ENCODE measurements at regions not wholly inside any gene's neighbourhood (a gene's known extent, or its start where the extent isn't known, plus 50 kb on each side); places are given as distances from the start of the nearest gene placed in this dataset.
"Not testable (repeated sequence)": the region's sequence is repeated elsewhere in the genome, so short reads cannot be mapped to it uniquely, and the experiment has no call there.

DNA sequence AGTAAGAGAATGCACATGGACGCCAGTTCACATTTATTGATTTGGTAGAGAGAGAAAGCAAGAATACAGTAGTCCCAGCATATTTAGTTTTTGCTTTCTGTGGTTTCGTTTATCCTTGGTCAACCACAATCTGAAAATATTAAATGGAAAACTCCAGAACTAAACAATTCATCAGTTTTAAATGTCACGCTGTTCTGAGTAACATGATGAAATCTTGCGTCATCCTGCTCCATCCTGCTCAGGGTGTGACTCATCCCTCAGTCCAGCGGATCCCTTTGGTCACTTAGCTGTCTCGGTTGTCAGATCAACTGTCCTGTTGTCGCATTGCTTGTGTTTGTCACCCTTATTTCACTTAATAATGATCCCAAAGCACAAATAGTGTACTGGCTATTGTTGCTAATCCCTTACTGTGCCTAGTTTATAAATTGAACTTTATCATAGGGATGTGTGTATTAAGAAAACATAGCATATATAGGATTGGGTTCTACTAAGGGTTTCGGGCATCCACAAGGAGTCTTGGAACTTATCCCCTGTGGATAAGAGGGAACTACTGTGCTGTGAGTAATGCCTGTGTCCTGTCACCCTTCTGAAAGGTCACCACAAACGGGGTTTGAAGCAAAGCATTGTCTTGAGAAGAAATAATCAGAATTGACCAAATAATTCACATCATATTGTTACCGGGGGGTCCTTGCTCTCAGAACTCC, 73.6 kb downstream of the OTUD1 start:
- no peak overlapping the region for H2BK15ac ChIP-seq (ENCODE audit: low read length)
- H3K36me3 ChIP-seq (replicated peaks in 1 of 2; ENCODE audit: control insufficient read depth in 2 of 2, insufficient read depth in 2 of 2, low read length in 2 of 2): no peaks in the 10 kb centered on the region
- H3K18ac ChIP-seq (ENCODE audit: low read length): no peak overlapping the region
- H3K79me1 ChIP-seq (ENCODE audit: low read depth, low read length): no peaks in the 10 kb centered on the region
- no peak overlapping the region for H3K4me2 ChIP-seq (ENCODE audit: insufficient read depth, low read length, poor library complexity, severe bottlenecking)
- no peak overlapping the region for H3K4me3 ChIP-seq (ENCODE audit: low read length in 2 of 2)
- no peaks in the 10 kb centered on the region for H3K9me3 ChIP-seq (replicated peaks in 1 of 2; ENCODE audit: control insufficient read depth in 2 of 2, insufficient read depth in 1 of 2, low read depth in 1 of 2, low read length in 2 of 2)
- no peaks in the 10 kb centered on the region for H3K4me1 ChIP-seq (ENCODE audit: control insufficient read depth in 2 of 2, insufficient read depth in 1 of 2, low read depth in 1 of 2, low read length in 2 of 2)
- H4K8ac ChIP-seq (ENCODE audit: low read depth, low read length): no peak overlapping the region
- no peaks in the 10 kb centered on the region for H3K27me3 ChIP-seq (ENCODE audit: control insufficient read depth in 3 of 3, insufficient read depth in 3 of 3, low read depth in 1 of 3, low read length in 3 of 3)
- WGBS, 2 donors (ENCODE audit: extremely low coverage in 2 of 2, insufficient read length in 2 of 2, insufficient replicate concordance in 1 of 2): no CpG with 5 or more reads among the region's 10 CpGs
- DNase-seq (ENCODE audit: low spot score): no peak
- no peak overlapping the region for H3K27ac ChIP-seq (replicated peaks; ENCODE audit: low read length)
- no peak overlapping the region for H2BK120ac ChIP-seq (ENCODE audit: low read depth, low read length)
- no peak overlapping the region for H2BK12ac ChIP-seq (ENCODE audit: low read length)
- H2AFZ ChIP-seq (ENCODE audit: low read length): no peak overlapping the region
- no peak overlapping the region for H4K91ac ChIP-seq (ENCODE audit: low read depth, low read length, poor library complexity)
- H3K23ac ChIP-seq (ENCODE audit: low read depth, low read length, poor library complexity): no peak overlapping the region
- H3K9ac ChIP-seq (ENCODE audit: low read depth, low read length, poor library complexity): no peak overlapping the region
- no peak overlapping the region for H3K4ac ChIP-seq (ENCODE audit: low read length)
- H2AK5ac ChIP-seq (ENCODE audit: low read depth, low read length): no peak overlapping the region
- no peak overlapping the region for H2BK5ac ChIP-seq (ENCODE audit: low read length)
- H3K14ac ChIP-seq (ENCODE audit: low read length): no peak overlapping the region

DNA sequence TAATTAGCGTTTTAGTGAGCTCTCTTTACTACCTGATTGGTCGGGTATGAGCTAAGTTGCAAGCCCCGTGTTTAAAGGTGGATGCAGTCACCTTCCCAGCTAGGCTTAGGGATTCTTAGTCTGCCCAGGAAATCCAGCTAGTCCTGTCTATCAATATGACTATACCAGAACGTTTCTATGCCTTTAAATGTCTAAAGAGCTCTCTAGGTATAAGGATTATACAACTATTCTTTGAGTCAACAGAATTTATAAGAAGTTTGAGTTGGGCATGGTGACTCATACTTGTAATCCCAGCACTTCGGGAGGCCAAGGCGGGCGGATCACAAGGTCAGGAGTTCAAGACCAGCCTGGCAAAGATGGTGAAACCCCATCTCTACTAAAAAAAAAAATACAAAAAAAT, 74.7 kb downstream of the OTUD1 start:
- H3K4me1 ChIP-seq (ENCODE audit: control insufficient read depth in 2 of 2, insufficient read depth in 1 of 2, low read depth in 1 of 2, low read length in 2 of 2); H3K14ac ChIP-seq (ENCODE audit: low read length); H2BK120ac ChIP-seq (ENCODE audit: low read depth, low read length); DNase-seq (ENCODE audit: low spot score); H3K4ac ChIP-seq (ENCODE audit: low read length); H4K91ac ChIP-seq (ENCODE audit: low read depth, low read length, poor library complexity); H4K8ac ChIP-seq (ENCODE audit: low read depth, low read length); H2BK15ac ChIP-seq (ENCODE audit: low read length); H2BK5ac ChIP-seq (ENCODE audit: low read length); H2AK5ac ChIP-seq (ENCODE audit: low read depth, low read length); H2BK12ac ChIP-seq (ENCODE audit: low read length); H2AFZ ChIP-seq (ENCODE audit: low read length); H3K4me3 ChIP-seq (ENCODE audit: low read length in 2 of 2); H3K27ac ChIP-seq (replicated peaks; ENCODE audit: low read length); H3K18ac ChIP-seq (ENCODE audit: low read length); H3K27me3 ChIP-seq (ENCODE audit: control insufficient read depth in 3 of 3, insufficient read depth in 3 of 3, low read depth in 1 of 3, low read length in 3 of 3); H3K9ac ChIP-seq (ENCODE audit: low read depth, low read length, poor library complexity); H3K79me1 ChIP-seq (ENCODE audit: low read depth, low read length); H3K9me3 ChIP-seq (replicated peaks in 1 of 2; ENCODE audit: control insufficient read depth in 2 of 2, insufficient read depth in 1 of 2, low read depth in 1 of 2, low read length in 2 of 2); H3K36me3 ChIP-seq (replicated peaks in 1 of 2; ENCODE audit: control insufficient read depth in 2 of 2, insufficient read depth in 2 of 2, low read length in 2 of 2); H3K23ac ChIP-seq (ENCODE audit: low read depth, low read length, poor library complexity); H3K4me2 ChIP-seq (ENCODE audit: insufficient read depth, low read length, poor library complexity, severe bottlenecking): not testable (repeated sequence)
- WGBS, 2 donors (ENCODE audit: extremely low coverage in 2 of 2, insufficient read length in 2 of 2, insufficient replicate concordance in 1 of 2): no CpG with 5 or more reads among the region's 7 CpGs

GRCh38 chr10:23514321-23514720, 75.4 kb downstream of the OTUD1 start:
- WGBS, 2 donors (ENCODE audit: extremely low coverage in 2 of 2, insufficient read length in 2 of 2, insufficient replicate concordance in 1 of 2): no CpG with 5 or more reads among the region's 4 CpGs
- Histone ChIP-seq H3K27ac (replicated peaks; ENCODE audit: low read length) (no peak overlapping the region), H2BK120ac (ENCODE audit: low read depth, low read length) (no peak overlapping the region), H3K79me1 (ENCODE audit: low read depth, low read length) (no peaks in the 10 kb centered on the region), H3K9me3 (replicated peaks in 1 of 2; ENCODE audit: control insufficient read depth in 2 of 2, insufficient read depth in 1 of 2, low read depth in 1 of 2, low read length in 2 of 2) (no peaks in the 10 kb centered on the region), H2BK5ac (ENCODE audit: low read length) (no peak overlapping the region), H3K23ac (ENCODE audit: low read depth, low read length, poor library complexity) (no peak overlapping the region), H2AFZ (ENCODE audit: low read length) (no peak overlapping the region), H4K8ac (ENCODE audit: low read depth, low read length) (no peak overlapping the region), H3K4me2 (ENCODE audit: insufficient read depth, low read length, poor library complexity, severe bottlenecking) (no peak overlapping the region), H3K18ac (ENCODE audit: low read length) (no peak overlapping the region), H3K9ac (ENCODE audit: low read depth, low read length, poor library complexity) (no peak overlapping the region), H3K36me3 (replicated peaks in 1 of 2; ENCODE audit: control insufficient read depth in 2 of 2, insufficient read depth in 2 of 2, low read length in 2 of 2) (no peaks in the 10 kb centered on the region), H3K27me3 (ENCODE audit: control insufficient read depth in 3 of 3, insufficient read depth in 3 of 3, low read depth in 1 of 3, low read length in 3 of 3) (no peaks in the 10 kb centered on the region), H3K4ac (ENCODE audit: low read length) (no peak overlapping the region), H3K4me1 (ENCODE audit: control insufficient read depth in 2 of 2, insufficient read depth in 1 of 2, low read depth in 1 of 2, low read length in 2 of 2) (no peaks in the 10 kb centered on the region), H3K14ac (ENCODE audit: low read length) (no peak overlapping the region), H2BK12ac (ENCODE audit: low read length) (no peak overlapping the region), H2BK15ac (ENCODE audit: low read length) (no peak overlapping the region), H3K4me3 (ENCODE audit: low read length in 2 of 2) (no peak overlapping the region), H4K91ac (ENCODE audit: low read depth, low read length, poor library complexity) (no peak overlapping the region), H2AK5ac (ENCODE audit: low read depth, low read length) (no peak overlapping the region)
- DNase-seq (ENCODE audit: low spot score): no peak

DNA sequence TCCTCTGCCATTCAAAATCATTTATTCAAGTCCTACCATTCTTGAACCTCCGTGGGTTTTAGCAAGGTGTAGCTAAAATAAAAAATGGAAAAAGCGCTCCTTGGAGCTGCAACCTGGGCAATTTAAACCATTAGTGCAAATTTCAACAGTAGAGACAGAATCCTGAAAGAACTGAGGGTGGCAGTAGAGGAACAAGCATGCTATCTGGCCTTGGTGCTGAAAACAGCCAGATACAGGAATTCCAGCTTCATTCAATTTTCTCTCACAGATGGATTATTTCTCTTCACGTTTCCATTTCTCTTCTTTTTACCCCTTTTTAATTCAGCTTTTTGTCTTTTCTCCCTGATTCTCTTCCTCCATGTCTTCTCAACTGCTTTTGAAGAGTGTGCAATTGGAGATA, 77.7 kb downstream of the OTUD1 start:
- H3K23ac ChIP-seq (ENCODE audit: low read depth, low read length, poor library complexity): no peak overlapping the region
- H2AK5ac ChIP-seq (ENCODE audit: low read depth, low read length): no peak overlapping the region
- no peak overlapping the region for H2BK15ac ChIP-seq (ENCODE audit: low read length)
- no peak overlapping the region for H3K18ac ChIP-seq (ENCODE audit: low read length)
- peak; percentile 9 for DNase-seq (ENCODE audit: low spot score)
- no peak overlapping the region for H4K91ac ChIP-seq (ENCODE audit: low read depth, low read length, poor library complexity)
- WGBS, 2 donors (ENCODE audit: extremely low coverage in 2 of 2, insufficient read length in 2 of 2, insufficient replicate concordance in 1 of 2): no CpG with 5 or more reads among the region's 3 CpGs
- H3K14ac ChIP-seq (ENCODE audit: low read length): no peak overlapping the region
- H3K9me3 ChIP-seq (replicated peaks in 1 of 2; ENCODE audit: control insufficient read depth in 2 of 2, insufficient read depth in 1 of 2, low read depth in 1 of 2, low read length in 2 of 2): no peaks in the 10 kb centered on the region
- no peak overlapping the region for H2BK12ac ChIP-seq (ENCODE audit: low read length)
- no peaks in the 10 kb centered on the region for H3K36me3 ChIP-seq (replicated peaks in 1 of 2; ENCODE audit: control insufficient read depth in 2 of 2, insufficient read depth in 2 of 2, low read length in 2 of 2)
- no peak overlapping the region for H2BK5ac ChIP-seq (ENCODE audit: low read length)
- no peak overlapping the region for H3K27ac ChIP-seq (replicated peaks; ENCODE audit: low read length)
- H3K9ac ChIP-seq (ENCODE audit: low read depth, low read length, poor library complexity): no peak overlapping the region
- no peaks in the 10 kb centered on the region for H3K79me1 ChIP-seq (ENCODE audit: low read depth, low read length)
- H2AFZ ChIP-seq (ENCODE audit: low read length): no peak overlapping the region
- H3K4ac ChIP-seq (ENCODE audit: low read length): no peak overlapping the region
- H3K4me3 ChIP-seq (ENCODE audit: low read length in 2 of 2): no peak overlapping the region
- H3K4me1 ChIP-seq (ENCODE audit: control insufficient read depth in 2 of 2, insufficient read depth in 1 of 2, low read depth in 1 of 2, low read length in 2 of 2): no peaks in the 10 kb centered on the region
- H3K27me3 ChIP-seq (ENCODE audit: control insufficient read depth in 3 of 3, insufficient read depth in 3 of 3, low read depth in 1 of 3, low read length in 3 of 3): no peaks in the 10 kb centered on the region
- H3K4me2 ChIP-seq (ENCODE audit: insufficient read depth, low read length, poor library complexity, severe bottlenecking): no peak overlapping the region
- no peak overlapping the region for H2BK120ac ChIP-seq (ENCODE audit: low read depth, low read length)
- H4K8ac ChIP-seq (ENCODE audit: low read depth, low read length): no peak overlapping the region
